Activated CD8-positive, alpha-beta memory T cell treated with anti-CD3 and anti-CD28 coated beads, Interleukin-2, amount 50 U/mL, for 1 hour (primary cell): ENCODE measurements at regions not wholly inside any gene's neighbourhood (a gene's known extent, or its start where the extent isn't known, plus 50 kb on each side); places are given as distances from the start of the nearest gene placed in this dataset.

Experiments
- DNase-seq: peaks from one replicate; pipeline ENCODE4 v3.0.0-alpha.2; 2020; ENCODE audit errors: extremely low read depth

- DNase-seq: no peak
These were observed 385.4 kb upstream of the SLC10A2 start for GRCh38 chr13:103451656-103452055.

- DNase-seq: no peak
These were observed 377.4 kb upstream of the SLC10A2 start for GRCh38 chr13:103443604-103444003.

DNA sequence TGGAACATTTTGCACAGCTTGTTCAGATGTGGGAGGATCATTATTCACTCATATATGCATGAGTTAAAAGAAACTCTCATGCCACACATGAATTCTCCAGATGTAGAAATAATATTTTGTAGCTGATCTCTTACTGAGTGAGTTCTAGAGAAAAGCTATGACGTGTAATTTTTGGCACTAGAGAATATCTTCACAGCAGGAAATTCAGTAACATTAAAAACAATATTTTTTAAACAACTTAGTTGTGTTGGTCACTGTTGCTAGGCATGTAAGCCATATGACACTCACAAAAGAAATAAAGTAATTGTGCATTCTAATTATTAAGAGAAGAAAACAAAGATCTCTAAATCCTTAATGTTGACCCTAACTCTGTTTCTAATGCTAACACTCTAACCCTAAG lies 371.4 kb upstream of the SLC10A2 start:
- DNase-seq: no peak

DNA sequence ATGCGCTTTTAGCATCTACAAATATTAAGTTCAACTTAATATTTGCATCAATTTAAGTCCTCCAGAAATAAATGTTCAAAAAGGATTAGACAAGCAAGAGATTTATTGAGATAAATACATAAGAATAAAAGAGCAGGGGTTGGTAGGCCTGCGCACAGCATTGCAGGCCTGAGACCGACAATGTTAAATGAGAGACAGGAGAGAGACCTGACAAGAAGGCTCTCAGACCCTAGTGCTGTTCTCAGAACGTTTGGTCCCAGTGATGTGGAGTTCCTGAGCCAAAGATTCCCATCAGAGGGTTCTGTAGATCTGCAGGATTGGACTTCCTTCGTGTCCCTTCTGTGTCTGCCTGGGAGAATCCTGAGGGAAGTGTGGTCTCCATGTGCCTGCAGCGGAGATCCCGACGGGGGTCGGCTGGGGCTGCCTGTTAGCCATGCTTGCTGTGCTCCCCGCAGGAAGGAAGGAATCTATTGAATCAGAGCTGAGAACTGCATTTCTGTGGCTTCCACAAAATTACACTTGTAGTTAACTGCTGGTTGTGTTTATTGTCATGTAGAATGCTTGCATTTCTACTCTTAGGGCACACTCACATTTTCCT lies 369.9 kb upstream of the SLC10A2 start:
- DNase-seq: no peak

DNA sequence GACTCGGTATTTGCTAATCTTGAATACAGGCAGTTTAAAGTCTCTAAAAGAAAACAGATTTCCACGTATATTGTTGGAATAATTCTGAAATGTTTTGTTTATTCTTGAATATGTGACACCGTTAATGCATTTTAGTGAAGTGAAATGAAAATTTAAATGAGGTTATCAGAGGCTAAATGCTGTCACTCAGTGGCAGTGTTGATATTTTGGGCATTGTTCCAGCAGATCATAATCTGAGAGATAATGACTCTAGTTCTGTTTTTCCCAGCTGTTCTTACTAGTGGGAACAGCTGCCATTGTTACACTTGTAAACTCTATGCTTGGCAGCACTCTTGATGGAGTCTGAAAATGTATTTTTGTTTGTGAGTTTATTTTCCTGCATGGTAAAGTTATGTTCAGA lies 365.6 kb upstream of the SLC10A2 start:
- no peak for DNase-seq

GRCh38 chr13:103430368-103430767 lies 364.2 kb upstream of the SLC10A2 start:
- DNase-seq: no peak

DNA sequence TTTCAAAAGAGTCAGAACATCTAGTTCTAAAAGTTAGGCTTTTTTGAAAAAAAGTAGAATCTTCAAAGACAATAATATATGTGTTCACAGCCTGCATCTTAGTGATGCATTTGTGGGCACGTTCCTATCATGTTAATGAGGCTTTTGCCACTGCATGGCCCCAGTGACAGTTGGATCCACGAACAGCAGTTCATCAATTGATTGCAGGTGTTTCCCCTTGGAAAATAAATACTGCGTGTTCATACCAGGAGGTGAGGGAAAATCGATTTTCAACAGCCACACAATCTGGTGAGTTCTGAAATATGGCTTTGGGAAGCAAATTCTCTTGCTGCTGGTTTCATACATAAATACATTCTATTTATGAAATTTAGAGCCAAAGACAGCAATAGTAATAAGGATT lies 343.8 kb upstream of the SLC10A2 start:
- no peak for DNase-seq

- DNase-seq: no peak
These were observed 340.8 kb upstream of the SLC10A2 start for GRCh38 chr13:103406967-103407366.

DNA sequence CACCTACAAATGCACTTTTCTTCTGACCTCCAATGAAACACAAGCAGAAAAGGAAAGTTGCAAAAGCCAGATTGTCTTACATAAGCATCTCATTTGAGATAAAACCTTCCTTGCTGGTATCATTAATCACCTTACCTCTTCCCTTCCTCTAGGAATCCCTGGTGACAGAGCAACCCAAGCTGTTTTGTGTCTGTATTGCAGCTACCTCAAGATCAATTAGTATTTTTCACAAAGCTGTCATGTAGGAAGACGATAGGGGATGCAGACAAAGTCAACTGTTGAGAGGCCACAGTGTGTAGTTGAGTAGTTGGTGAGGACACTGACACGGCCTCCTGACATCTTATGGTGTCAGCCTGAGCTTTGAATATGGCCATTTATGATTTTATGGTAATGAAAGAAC lies 339.1 kb upstream of the SLC10A2 start:
- DNase-seq: no peak

DNA sequence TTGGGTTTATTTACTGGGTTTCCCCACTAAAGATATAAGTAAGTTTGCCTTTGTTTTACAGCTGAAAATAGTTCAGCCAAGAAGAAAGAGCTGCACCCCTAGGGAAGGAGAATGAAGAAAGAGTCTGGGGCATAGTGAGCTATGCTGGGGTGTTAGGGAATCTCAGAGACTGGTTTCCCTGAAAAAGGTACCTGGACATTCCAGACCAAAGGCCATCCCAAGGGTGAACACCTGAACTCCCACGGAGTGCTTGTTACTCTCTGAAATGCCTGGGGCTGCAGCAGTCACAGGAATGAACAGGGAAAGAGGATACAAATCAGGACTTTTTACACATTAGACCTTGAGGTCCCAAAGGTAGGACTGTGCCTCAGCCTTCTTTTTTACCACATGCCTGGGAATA lies 337.6 kb upstream of the SLC10A2 start:
- DNase-seq: no peak

GRCh38 chr13:103403148-103403740 lies 337.0 kb upstream of the SLC10A2 start:
- no peak for DNase-seq

DNA sequence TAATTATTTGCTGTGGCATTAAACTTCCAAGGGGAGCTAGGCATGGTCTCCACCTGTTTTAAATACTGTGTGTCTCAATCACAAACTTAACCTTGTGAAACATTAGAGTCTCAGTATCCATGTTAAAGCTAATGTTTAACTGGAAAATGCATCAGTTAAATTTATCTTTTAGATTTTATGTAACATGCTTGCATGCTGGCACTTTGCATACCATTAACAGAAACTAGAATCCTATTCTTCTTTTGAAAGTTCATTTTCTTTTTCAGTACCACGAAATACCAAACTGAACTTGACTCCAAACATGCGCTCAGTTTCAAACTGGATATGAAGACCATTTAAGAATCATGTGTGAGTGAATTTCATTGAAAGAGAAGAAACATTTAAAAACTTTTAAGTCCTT lies 328.9 kb upstream of the SLC10A2 start:
- no peak for DNase-seq

GRCh38 chr13:103394618-103395017 lies 328.4 kb upstream of the SLC10A2 start:
- no peak for DNase-seq

- no peak for DNase-seq
These were observed 325.7 kb upstream of the SLC10A2 start for GRCh38 chr13:103391936-103392335.

DNA sequence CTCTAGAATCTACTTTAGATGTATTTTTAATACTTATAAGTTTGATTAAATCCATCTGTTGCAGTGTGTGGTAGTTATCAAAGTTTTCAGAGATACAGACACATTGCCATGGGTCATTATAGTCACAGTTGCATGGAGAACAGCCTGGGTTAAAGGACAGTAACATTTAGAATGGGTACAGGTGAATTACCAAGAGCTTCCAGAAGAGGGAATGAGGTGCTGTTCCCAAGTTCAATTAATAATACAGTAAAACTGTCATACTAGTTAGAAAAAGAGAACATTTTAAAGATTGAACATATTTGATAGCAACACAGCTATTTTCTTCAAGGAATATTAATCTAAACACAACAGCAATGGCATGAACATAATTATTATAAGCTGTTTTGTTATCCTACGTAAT lies 322.6 kb upstream of the SLC10A2 start:
- no peak for DNase-seq

DNA sequence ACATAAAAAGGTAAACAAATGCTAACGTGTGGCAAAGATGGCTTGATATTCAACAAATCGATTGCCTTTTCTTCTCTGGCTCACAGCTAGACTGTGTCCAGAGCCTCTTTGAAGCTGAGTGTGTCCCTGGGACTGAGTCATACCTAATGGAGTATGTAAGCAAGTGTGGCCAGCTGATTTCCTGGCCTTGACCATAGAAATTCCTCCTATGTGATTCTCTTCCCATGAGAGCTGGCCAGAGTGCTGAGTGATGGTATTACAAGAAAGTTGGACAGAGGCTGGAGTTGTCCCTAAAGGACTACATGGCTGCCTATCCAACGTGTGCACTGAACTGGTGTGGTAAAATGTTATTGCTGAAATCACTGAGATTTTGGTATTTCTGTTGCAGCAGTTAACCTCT lies 320.1 kb upstream of the SLC10A2 start:
- no peak for DNase-seq

- DNase-seq: no peak
These were observed 307.7 kb upstream of the SLC10A2 start for GRCh38 chr13:103373916-103374315.

DNA sequence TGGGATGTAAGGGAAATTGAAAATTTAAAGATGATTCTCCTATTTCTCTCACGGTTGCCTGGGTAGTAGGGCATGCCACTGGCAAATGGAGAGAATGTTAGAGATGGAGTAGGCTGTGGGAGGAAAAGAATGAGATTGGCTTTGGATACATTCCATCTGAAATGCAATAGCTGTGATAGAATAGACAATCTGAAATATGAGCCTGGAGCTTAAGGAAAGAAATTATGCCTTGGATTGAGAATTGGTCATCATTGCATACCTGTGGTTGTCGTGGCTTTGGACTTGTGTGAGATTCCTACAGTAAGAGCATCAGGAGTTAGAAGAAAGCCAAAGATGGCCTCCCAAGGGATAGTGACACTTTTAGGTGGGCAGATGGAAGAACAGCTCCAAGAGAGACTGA lies 305.1 kb upstream of the SLC10A2 start:
- no peak for DNase-seq

DNA sequence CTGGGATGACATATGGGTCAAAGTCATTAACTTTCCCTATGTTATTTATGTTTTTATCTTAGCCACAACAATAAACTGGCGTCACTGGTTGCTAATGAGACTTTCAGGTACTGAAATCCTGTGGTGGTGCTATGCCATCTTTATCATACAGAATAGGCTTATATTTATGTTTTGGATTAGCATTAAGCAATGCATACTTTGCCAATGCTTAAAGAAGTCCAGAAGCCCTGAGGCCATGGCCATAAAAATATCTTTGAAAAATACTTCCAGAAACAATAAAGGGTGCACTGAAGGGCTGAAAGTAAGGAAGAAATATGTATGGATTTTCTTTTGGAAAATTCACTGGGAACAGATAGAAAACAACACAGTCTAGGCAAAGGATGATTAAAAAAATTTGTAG lies 304.6 kb upstream of the SLC10A2 start:
- no peak for DNase-seq

GRCh38 chr13:103358255-103358932 lies 292.2 kb upstream of the SLC10A2 start:
- DNase-seq: no peak

- DNase-seq: no peak
These were observed 290.1 kb upstream of the SLC10A2 start for GRCh38 chr13:103356226-103356864.

- DNase-seq: no peak
These were observed 288.0 kb upstream of the SLC10A2 start for GRCh38 chr13:103354171-103354570.
